GM12878 (cell line): ENCODE measurements at regions not wholly inside any gene's neighbourhood (a gene's known extent, or its start where the extent isn't known, plus 50 kb on each side); places are given as distances from the start of the nearest gene placed in this dataset.

Experiments
- ATAC-seq: fragments of 200-7000 bp; cut with Tn5 transposase; 3 replicates; pipeline ENCODE4 v1.9.1; 2020; ENCODE audit warnings: mild to moderate bottlenecking, moderate library complexity
- BruUV-seq: library from RNA; stranded (reverse); fragments of 400-500 nt; replicated peaks from 2 replicates; lab custom pipeline; 2021; lab: Mats Ljungman, UMichigan
- CTCF ChIA-PET: fragments of 300-600 bp; sonication (Branson Sonifier 250); formaldehyde crosslinking; extraction: SDS; loops from one replicate; lab custom pipeline; 2021; ENCODE audit warnings: inconsistent platforms; lab: Yijun Ruan, JAX
- POLR2A ChIA-PET: fragments of 350-600 bp; formaldehyde crosslinking; extraction: SDS; loops from one replicate; lab custom pipeline; 2021; ENCODE audit warnings: inconsistent platforms; lab: Charles Lee
- RAD21 ChIA-PET: fragments of 300-600 bp; sonication (Branson Sonifier 250); formaldehyde crosslinking; loops from one replicate; lab custom pipeline; 2023; ENCODE audit warnings: antibody characterized with exemption; ENCODE audit not compliant: unreplicated experiment; lab: Charles Lee
- SMC1A ChIA-PET: fragments of 300-600 bp; sonication (Branson Sonifier 250); formaldehyde crosslinking; loops from one replicate; lab custom pipeline; 2023; ENCODE audit not compliant: unreplicated experiment, uncharacterized antibody; lab: Charles Lee
- DNase-seq: peaks from one replicate; pipeline ENCODE4 v3.0.0-alpha.2; 2011; ENCODE audit warnings: low read depth, low spot score
- FAIRE-seq: peaks from 3 replicates; lab custom pipeline; 2011; peaks lifted over from hg19 to GRCh38; lab: Jason Lieb, UNC
- H2AFZ ChIP-seq: 2 replicates; pipeline ENCODE4 v1.6.0; 2011; ENCODE audit warnings: low read depth, low read length, control low read depth; ENCODE audit not compliant: control insufficient read depth
- H3K27ac ChIP-seq: 2 replicates; pipeline ENCODE4 v1.5.1; 2011; ENCODE audit warnings: control low read depth; ENCODE audit not compliant: control insufficient read depth, insufficient read depth
- H3K27me3 ChIP-seq, 2 experiments: replicated peaks in 1 of 2; 2 replicates each; pipeline versions ENCODE4 v1.6.0 to v1.6.1; 2011; ENCODE audit warnings: low read length in 1 of 2; ENCODE audit not compliant: control insufficient read depth in 2 of 2, insufficient read depth in 2 of 2
- H3K36me3 ChIP-seq, 2 experiments: 2 replicates each; pipeline ENCODE4 v1.5.1; 2011; ENCODE audit warnings: low read length in 1 of 2; ENCODE audit not compliant: control insufficient read depth in 2 of 2, insufficient read depth in 2 of 2
- H3K4me1 ChIP-seq: 2 replicates; pipeline ENCODE4 v1.6.1; 2011; ENCODE audit warnings: mild to moderate bottlenecking, low read length, moderate library complexity, mixed read lengths; ENCODE audit not compliant: control insufficient read depth, insufficient read depth
- H3K4me2 ChIP-seq: 2 replicates; pipeline ENCODE4 v1.6.0; 2011; ENCODE audit warnings: control low read depth; ENCODE audit not compliant: control insufficient read depth, insufficient read depth
- H3K4me3 ChIP-seq: fragments of 200-600 bp; sonication (generic); 2 replicates; pipeline ENCODE4 v1.5.1; 2016
- H3K79me2 ChIP-seq: 2 replicates; pipeline ENCODE4 v1.6.0; 2011; ENCODE audit warnings: low read length; ENCODE audit not compliant: control insufficient read depth, insufficient read depth
- H3K9ac ChIP-seq: 2 replicates; pipeline ENCODE4 v1.8.0; 2011; ENCODE audit warnings: low read length, control low read depth, mixed read lengths; ENCODE audit not compliant: control insufficient read depth, insufficient read depth
- H3K9me3 ChIP-seq: replicated peaks from 3 replicates; pipeline ENCODE4 v1.5.1; 2011; ENCODE audit warnings: mild to moderate bottlenecking, low read length; ENCODE audit not compliant: control insufficient read depth, insufficient read depth
- H4K20me1 ChIP-seq: 2 replicates; pipeline ENCODE4 v1.6.0; 2011; ENCODE audit not compliant: control insufficient read depth, insufficient read depth
- CEBPB ChIP-seq, 2 experiments: fragments of 150-350 bp in 1 of 2; IDR thresholded peaks; 2 replicates each; pipeline ENCODE4 v1.6.1; 2012 to 2014; ENCODE audit warnings: low read depth in 2 of 2, low read length in 2 of 2, borderline replicate concordance in 1 of 2, inconsistent platforms in 1 of 2
- CUX1 ChIP-seq: IDR thresholded peaks from 2 replicates; pipeline ENCODE4 v1.6.1; 2012; ENCODE audit warnings: improper control_type of control experiment, low read depth, low read length; ENCODE audit not compliant: insufficient replicate concordance
- DPF2 ChIP-seq: fragments of 450-650 bp; IDR thresholded peaks from 2 replicates; pipeline ENCODE4 v1.6.1; 2017; ENCODE audit warnings: mild to moderate bottlenecking
- E2F8 ChIP-seq: fragments of 450-650 bp; IDR thresholded peaks from 2 replicates; pipeline ENCODE4 v1.6.1; 2018; ENCODE audit warnings: mild to moderate bottlenecking, low read depth, moderate library complexity; ENCODE audit not compliant: partially characterized antibody
- EGR1 ChIP-seq, 2 experiments: IDR thresholded peaks; 1 replicate in 1 of 2; 2 replicates in 1 of 2; pipeline ENCODE4 v1.6.1; 2011 to 2012; ENCODE audit warnings: low read depth in 2 of 2, low read length in 2 of 2, borderline replicate concordance in 1 of 2, mild to moderate bottlenecking in 1 of 2, moderate library complexity in 1 of 2
- NFIC ChIP-seq: IDR thresholded peaks from 2 replicates; pipeline ENCODE4 v1.6.1; 2012; ENCODE audit warnings: low read depth, mild to moderate bottlenecking, inconsistent platforms, low read length, moderate library complexity
- POLR2A ChIP-seq: IDR thresholded peaks from 2 replicates; pipeline ENCODE4 v1.6.1; 2011; ENCODE audit warnings: low read depth, mild to moderate bottlenecking, low read length
- RAD51 ChIP-seq: fragments of 450-650 bp; IDR thresholded peaks from 2 replicates; pipeline ENCODE4 v1.6.1; 2016; ENCODE audit warnings: moderate library complexity, mild to moderate bottlenecking, inconsistent platforms
- RBBP5 ChIP-seq: fragments of 200-600 bp; sonication (generic); conservative IDR thresholded peaks from 2 replicates; pipeline ENCODE4 v1.6.1; 2016
- RELA ChIP-seq: fragments of 450-650 bp; IDR thresholded peaks from 2 replicates; pipeline ENCODE4 v1.8.0; 2014; ENCODE audit warnings: borderline replicate concordance; ENCODE audit not compliant: partially characterized antibody
- WGBS: methylation state at CpG from one replicate; pipeline ENCODE4 v1.1.6; 2016; ENCODE audit warnings: low lambda C conversion rate; ENCODE audit not compliant: insufficient replicate concordance, insufficient coverage; ENCODE audit errors: missing lambda C conversion rate; 5-methylcytosine and 5-hydroxymethylcytosine counted together
- in situ Hi-C: fragments of 300-500 bp; cut with MboI; formaldehyde crosslinking; loops from 9 replicates; pipeline ENCODE4 v1.14.3; 2018; ENCODE audit warnings: mixed read lengths
- intact Hi-C: fragments of 100-400 bp; cut with micrococcal nuclease; formaldehyde crosslinking; loops from one replicate; pipeline ENCODE4 v1.14.2; 2022; ENCODE audit not compliant: unreplicated experiment

GRCh38 chr12:130090542-130090941 lies 71.7 kb upstream of the FZD10 start:
- no peaks in the 10 kb centered on the region for H3K4me1 ChIP-seq
- H4K20me1 ChIP-seq, result no peaks in the 10 kb centered on the region
- no peak overlapping the region for H3K4me2 ChIP-seq
- H3K36me3 ChIP-seq, result no peaks in the 10 kb centered on the region
- RAD21 ChIA-PET, result no interaction called here
- 0 out of 2 replicates have a peak, but pooled peaks have one; percentile 39 for TF ChIP-seq DPF2
- TF ChIP-seq POLR2A, result no peak
- WGBS, result 13% methylated on average over 2 of the region's 2 CpGs
- POLR2A ChIA-PET, result no interaction called here
- DNase-seq (no peak), FAIRE-seq (no peak), ATAC-seq (no peak)
- in situ Hi-C loops, result no loop called here
- H2AFZ ChIP-seq, result no peak overlapping the region
- H3K79me2 ChIP-seq, result no peaks in the 10 kb centered on the region
- CTCF ChIA-PET, result no interaction called here
- H3K27me3 ChIP-seq, result no peaks in the 10 kb centered on the region
- intact Hi-C loops, result no loop called here
- peaks cover 1% of the 10 kb centered on the region; the same call in 1 of the 3 replicates for H3K9me3 ChIP-seq
- BruUV-seq, result no TSS peak
- H3K4me3 ChIP-seq, result no peak overlapping the region
- SMC1A ChIA-PET, result no interaction called here
- H3K9ac ChIP-seq, result no peak overlapping the region
- H3K27ac ChIP-seq, result no peak overlapping the region

- BruUV-seq, result no TSS peak
- in situ Hi-C loops (no loop called here), intact Hi-C loops (no loop called here)
- no peak overlapping the region for H3K4me3 ChIP-seq
- ChIA-PET CTCF (no interaction called here), POLR2A (no interaction called here), RAD21 (no interaction called here), SMC1A (no interaction called here)
- H3K36me3 ChIP-seq, result no peaks in the 10 kb centered on the region
- H3K27me3 ChIP-seq, result no peaks in the 10 kb centered on the region
- no peak overlapping the region for H3K27ac ChIP-seq
- DNase-seq, result no peak
- H3K4me2 ChIP-seq, result no peak overlapping the region
- H3K79me2 ChIP-seq, result no peaks in the 10 kb centered on the region
- FAIRE-seq, result no peak
- peaks cover 1% of the 10 kb centered on the region; the same call in 1 of the 3 replicates for H3K9me3 ChIP-seq
- no peak for ATAC-seq
- H3K9ac ChIP-seq, result no peak overlapping the region
- 13% methylated on average over 8 of the region's 8 CpGs for WGBS
- no peaks in the 10 kb centered on the region for H3K4me1 ChIP-seq
- H2AFZ ChIP-seq, result no peak overlapping the region
- H4K20me1 ChIP-seq, result no peaks in the 10 kb centered on the region
- no peak for TF ChIP-seq EGR1 (IDR thresholded peaks at IDR 0.05; ENCODE audit: borderline replicate concordance in 1 of 2, low read depth in 2 of 2, low read length in 2 of 2)
- TF ChIP-seq RAD51, result no peak
- no peak for TF ChIP-seq RELA
- TF ChIP-seq RBBP5, result no peak
- no peak for TF ChIP-seq NFIC
- TF ChIP-seq CEBPB (IDR thresholded peaks at IDR 0.05; ENCODE audit: borderline replicate concordance in 1 of 2, low read depth in 2 of 2, low read length in 2 of 2), result no peak
- TF ChIP-seq E2F8, result no peak
- TF ChIP-seq CUX1, result no peak
Observed at GRCh38 chr12:130093380-130093779, 68.9 kb upstream of the FZD10 start.
